Keratinocyte (primary cell): ENCODE measurements at regions not wholly inside any gene's neighbourhood (a gene's known extent, or its start where the extent isn't known, plus 50 kb on each side); places are given as distances from the start of the nearest gene placed in this dataset.

ENCODE experiments used
- DNase-seq: peaks from one replicate; pipeline ENCODE4 v3.0.0-alpha.2; 2011; ENCODE audit warnings: low read depth, missing footprints, low spot score
- FAIRE-seq: peaks from 2 replicates; lab custom pipeline; 2011; peaks lifted over from hg19 to GRCh38; lab: Jason Lieb, UNC
- H2AFZ ChIP-seq: 2 replicates; pipeline ENCODE4 v1.6.0; 2012; ENCODE audit warnings: low read length, control low read depth, inconsistent platforms; ENCODE audit not compliant: control insufficient read depth
- H3K27ac ChIP-seq: 2 replicates; pipeline ENCODE4 v1.5.1; 2011; ENCODE audit warnings: low read length; ENCODE audit not compliant: control insufficient read depth, insufficient read depth
- H3K27me3 ChIP-seq: 3 replicates; pipeline ENCODE4 v1.6.0; 2011; ENCODE audit warnings: low read length; ENCODE audit not compliant: control insufficient read depth, insufficient read depth; ENCODE audit errors: extremely low read depth
- H3K36me3 ChIP-seq, 2 experiments: 2 replicates in 1 of 2; 3 replicates in 1 of 2; pipeline ENCODE4 v1.5.1; 2011; ENCODE audit warnings: low read length in 2 of 2, mild to moderate bottlenecking in 1 of 2; ENCODE audit not compliant: control insufficient read depth in 2 of 2, insufficient read depth in 2 of 2; ENCODE audit errors: extremely low read depth in 1 of 2
- H3K4me1 ChIP-seq: 3 replicates; pipeline ENCODE4 v1.5.1; 2011; ENCODE audit warnings: low read length; ENCODE audit not compliant: control insufficient read depth, insufficient read depth; ENCODE audit errors: extremely low read depth
- H3K4me2 ChIP-seq: 3 replicates; pipeline ENCODE4 v1.6.0; 2011; ENCODE audit warnings: low read depth, low read length; ENCODE audit not compliant: control insufficient read depth, insufficient read depth; ENCODE audit errors: extremely low read depth
- H3K4me3 ChIP-seq, 3 experiments: fragments of 200-600 bp in 1 of 3; sonication (generic) in 1 of 3; 2 replicates in 2 of 3; 3 replicates in 1 of 3; pipeline ENCODE4 v1.5.1; 2011 to 2016; ENCODE audit warnings: low read length in 3 of 3, mild to moderate bottlenecking in 3 of 3, control low read depth in 2 of 3, inconsistent platforms in 1 of 3, low read depth in 1 of 3, mixed read lengths in 1 of 3, mixed run types in 1 of 3, moderate library complexity in 1 of 3; ENCODE audit not compliant: control insufficient read depth in 2 of 3, insufficient read depth in 2 of 3; ENCODE audit errors: extremely low read depth in 1 of 3
- H3K79me2 ChIP-seq: 2 replicates; pipeline ENCODE4 v1.6.0; 2012; ENCODE audit warnings: low read length; ENCODE audit not compliant: control insufficient read depth, insufficient read depth
- H3K9ac ChIP-seq: 3 replicates; pipeline ENCODE4 v1.6.0; 2011; ENCODE audit warnings: low read length; ENCODE audit not compliant: control insufficient read depth, insufficient read depth; ENCODE audit errors: extremely low read depth
- H3K9me1 ChIP-seq: 3 replicates; pipeline ENCODE4 v1.6.0; 2011; ENCODE audit warnings: low read length; ENCODE audit not compliant: control insufficient read depth, insufficient read depth; ENCODE audit errors: extremely low read depth
- H3K9me3 ChIP-seq: 2 replicates; pipeline ENCODE4 v1.5.1; 2012; ENCODE audit warnings: low read depth, low read length; ENCODE audit not compliant: control insufficient read depth
- H4K20me1 ChIP-seq: 3 replicates; pipeline ENCODE4 v1.6.0; 2011; ENCODE audit warnings: low read length; ENCODE audit not compliant: control insufficient read depth, insufficient read depth; ENCODE audit errors: extremely low read depth
- CTCF ChIP-seq, 3 experiments: IDR thresholded peaks in 1 of 3; conservative IDR thresholded peaks in 1 of 3; optimal IDR thresholded peaks in 1 of 3; 2 replicates in 2 of 3; 3 replicates in 1 of 3; pipeline versions ENCODE3 to v1.5.1; 2011; ENCODE audit warnings: low read length in 3 of 3, mild to moderate bottlenecking in 3 of 3, moderate library complexity in 2 of 3, control low read depth in 1 of 3, inconsistent platforms in 1 of 3; ENCODE audit not compliant: insufficient read depth in 2 of 3; ENCODE audit errors: extremely low read depth in 1 of 3
- EZH2 ChIP-seq: IDR thresholded peaks from one replicate; pipeline ENCODE4 v1.6.1; 2012; ENCODE audit warnings: inconsistent platforms, mild to moderate bottlenecking, low read length, moderate library complexity
- dilution Hi-C: fragments of 300-500 bp; cut with MboI; formaldehyde crosslinking; loops from one replicate; pipeline ENCODE4 v1.7.0; 2020; ENCODE audit warnings: low sequenced_read_pairs; ENCODE audit not compliant: extremely low pct_ligation_motif_present

GRCh38 chr16:79863128-79864031 is 262.8 kb upstream of the MAF start:
- H3K27ac ChIP-seq = no peak overlapping the region
- no peaks in the 10 kb centered on the region for H3K9me3 ChIP-seq
- dilution Hi-C loops = no loop called here
- DNase-seq (no peak), FAIRE-seq (no peak)
- H3K4me1 ChIP-seq = no peaks in the 10 kb centered on the region
- no peak overlapping the region for H3K9ac ChIP-seq
- H3K79me2 ChIP-seq = no peaks in the 10 kb centered on the region
- no peak overlapping the region for H3K4me2 ChIP-seq
- H3K4me3 ChIP-seq = no peak overlapping the region
- no peaks in the 10 kb centered on the region for H3K36me3 ChIP-seq
- H2AFZ ChIP-seq = no peak overlapping the region
- TF ChIP-seq CTCF (optimal IDR thresholded peaks at IDR 0.05 in 1 of 3, IDR thresholded peaks at IDR 0.05 in 1 of 3, conservative IDR thresholded peaks at IDR 0.05 in 1 of 3; ENCODE audit: extremely low read depth in 1 of 3, insufficient read depth in 2 of 3, low read length in 3 of 3) = no peak
- TF ChIP-seq EZH2 = no peak
- H3K9me1 ChIP-seq = no peaks in the 10 kb centered on the region
- H4K20me1 ChIP-seq = no peaks in the 10 kb centered on the region
- no peaks in the 10 kb centered on the region for H3K27me3 ChIP-seq

GRCh38 chr16:79862601-79863000 is 262.1 kb upstream of the MAF start:
- no peaks in the 10 kb centered on the region for H3K27me3 ChIP-seq
- H3K27ac ChIP-seq = no peak overlapping the region
- dilution Hi-C loops = no loop called here

More at GRCh38 chr16:79862601-79863000, 262.1 kb upstream of the MAF start:
- no peak overlapping the region for H3K4me2 ChIP-seq
- no peak overlapping the region for H3K4me3 ChIP-seq
- no peak overlapping the region for H2AFZ ChIP-seq
- no peaks in the 10 kb centered on the region for H3K9me1 ChIP-seq
- no peaks in the 10 kb centered on the region for H3K79me2 ChIP-seq
- no peaks in the 10 kb centered on the region for H3K9me3 ChIP-seq
- TF ChIP-seq CTCF (optimal IDR thresholded peaks at IDR 0.05 in 1 of 3, IDR thresholded peaks at IDR 0.05 in 1 of 3, conservative IDR thresholded peaks at IDR 0.05 in 1 of 3; ENCODE audit: extremely low read depth in 1 of 3, insufficient read depth in 2 of 3, low read length in 3 of 3) = no peak
- no peak for TF ChIP-seq EZH2
- H4K20me1 ChIP-seq = no peaks in the 10 kb centered on the region
- DNase-seq = no peak
- H3K9ac ChIP-seq = no peak overlapping the region
- H3K36me3 ChIP-seq = no peaks in the 10 kb centered on the region
- FAIRE-seq = no peak
- H3K4me1 ChIP-seq = no peaks in the 10 kb centered on the region
